GM08714 (cell line): ENCODE measurements at regions not wholly inside any gene's neighbourhood (a gene's known extent, or its start where the extent isn't known, plus 50 kb on each side); places are given as distances from the start of the nearest gene placed in this dataset.
"Not testable (repeated sequence)": the region's sequence is repeated elsewhere in the genome, so short reads cannot be mapped to it uniquely, and the experiment has no call there.

Experiments used
- H3K4me3 ChIP-seq: fragments of 200-500 bp; sonication (Bioruptor generic); 2 replicates; pipeline ENCODE4 v1.5.1; 2014; ENCODE audit warnings: mild to moderate bottlenecking, low read length, inconsistent platforms
- ZNF274 ChIP-seq: IDR thresholded peaks from 2 replicates; pipeline ENCODE4 v1.6.1; 2012; ENCODE audit warnings: mild to moderate bottlenecking, low read depth, low read length

DNA sequence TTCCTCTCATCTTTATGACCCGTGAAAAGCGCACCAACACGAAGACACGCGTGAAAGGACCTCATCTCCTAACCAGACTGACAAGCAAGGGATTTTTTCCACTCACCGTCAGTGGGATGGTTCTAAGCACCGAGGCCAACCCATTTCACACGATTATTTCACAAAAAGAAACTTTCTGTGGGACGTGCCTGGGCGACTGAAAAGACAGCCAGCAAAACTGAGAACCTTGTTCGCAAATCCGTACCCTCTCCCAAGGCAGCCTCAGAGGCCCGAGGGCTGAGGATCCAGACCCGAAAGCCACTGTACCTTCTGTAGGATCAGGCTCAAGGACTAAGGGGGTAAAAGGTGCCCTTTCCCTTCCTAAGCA, 84.9 kb upstream of the METTL9 start:
- not testable (repeated sequence) for H3K4me3 ChIP-seq

DNA sequence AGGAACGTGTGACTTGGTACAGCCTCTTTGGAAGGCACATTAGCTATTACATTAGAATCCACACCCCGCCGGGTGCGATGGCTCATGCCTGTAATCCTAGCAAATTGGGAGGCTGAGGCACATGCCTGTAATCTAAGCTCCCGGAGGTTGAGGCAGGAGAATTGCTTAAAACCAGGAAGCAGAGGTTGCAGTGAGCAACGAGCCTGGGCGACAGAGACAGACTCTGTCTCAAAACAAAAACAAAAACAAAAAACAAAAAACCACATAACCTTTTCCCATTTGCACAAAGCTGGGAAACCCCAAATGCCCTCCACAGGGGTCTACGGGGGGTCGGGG, 82.7 kb upstream of the METTL9 start:
- not testable (repeated sequence) for H3K4me3 ChIP-seq

DNA sequence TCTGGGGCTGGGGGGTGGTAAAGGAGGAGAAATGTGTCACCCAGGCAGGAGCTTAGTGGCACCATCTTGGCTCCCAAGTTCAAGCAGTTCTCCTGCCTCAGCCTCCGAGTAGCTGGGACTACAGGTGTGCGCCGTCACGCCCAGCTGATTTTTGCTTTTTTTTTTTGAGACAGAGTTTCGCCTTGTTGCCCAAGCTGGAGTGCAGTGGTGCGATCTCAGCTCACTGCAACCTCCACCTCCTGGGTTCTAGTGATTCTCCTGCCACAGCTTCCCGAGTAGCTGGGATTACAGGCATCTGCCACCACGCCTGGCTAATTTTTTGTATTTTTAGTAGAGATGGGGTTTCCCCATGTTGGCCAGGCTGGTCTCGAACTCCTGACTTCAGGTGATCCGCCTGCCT, 82.1 kb upstream of the METTL9 start:
- not testable (repeated sequence) for H3K4me3 ChIP-seq

DNA sequence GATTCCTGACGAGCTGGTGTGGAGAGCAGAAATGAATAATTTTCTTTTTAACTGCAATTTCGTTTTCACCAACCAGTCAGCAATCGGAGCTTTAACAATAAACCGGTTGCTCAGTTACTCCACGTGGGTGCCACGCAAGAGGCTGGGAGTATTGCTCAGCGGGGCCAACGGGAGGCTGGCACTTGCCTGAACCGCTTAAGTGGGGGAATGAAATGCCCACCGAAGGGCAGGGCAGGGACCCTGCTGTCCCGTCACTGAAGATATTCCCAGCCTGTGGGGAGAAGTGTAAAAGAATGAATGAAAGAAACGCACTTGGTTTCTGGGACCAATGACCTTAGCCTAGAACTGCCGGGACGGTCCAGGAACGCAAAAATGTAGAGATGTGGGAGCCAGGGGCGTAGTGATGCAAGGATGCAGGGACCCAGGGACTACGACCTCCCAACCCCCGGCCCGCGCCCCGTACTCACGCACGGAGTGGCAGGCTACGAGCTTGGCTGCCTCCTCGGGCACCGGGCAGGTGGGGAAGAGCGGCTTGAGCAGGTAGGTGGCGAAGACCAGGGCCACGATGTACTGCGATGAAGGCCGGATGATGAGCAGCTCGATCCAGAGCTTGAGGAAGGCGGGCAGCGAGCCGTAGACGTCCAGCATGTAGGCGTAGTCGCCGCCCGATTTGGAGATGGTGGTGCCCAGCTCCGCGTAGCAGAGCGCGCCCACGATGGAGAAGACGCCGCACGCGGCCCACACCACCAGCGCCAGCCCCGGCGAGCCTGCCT, 79.8 kb upstream of the METTL9 start:
- peak overlapping the region; percentile 72 for H3K4me3 ChIP-seq

DNA sequence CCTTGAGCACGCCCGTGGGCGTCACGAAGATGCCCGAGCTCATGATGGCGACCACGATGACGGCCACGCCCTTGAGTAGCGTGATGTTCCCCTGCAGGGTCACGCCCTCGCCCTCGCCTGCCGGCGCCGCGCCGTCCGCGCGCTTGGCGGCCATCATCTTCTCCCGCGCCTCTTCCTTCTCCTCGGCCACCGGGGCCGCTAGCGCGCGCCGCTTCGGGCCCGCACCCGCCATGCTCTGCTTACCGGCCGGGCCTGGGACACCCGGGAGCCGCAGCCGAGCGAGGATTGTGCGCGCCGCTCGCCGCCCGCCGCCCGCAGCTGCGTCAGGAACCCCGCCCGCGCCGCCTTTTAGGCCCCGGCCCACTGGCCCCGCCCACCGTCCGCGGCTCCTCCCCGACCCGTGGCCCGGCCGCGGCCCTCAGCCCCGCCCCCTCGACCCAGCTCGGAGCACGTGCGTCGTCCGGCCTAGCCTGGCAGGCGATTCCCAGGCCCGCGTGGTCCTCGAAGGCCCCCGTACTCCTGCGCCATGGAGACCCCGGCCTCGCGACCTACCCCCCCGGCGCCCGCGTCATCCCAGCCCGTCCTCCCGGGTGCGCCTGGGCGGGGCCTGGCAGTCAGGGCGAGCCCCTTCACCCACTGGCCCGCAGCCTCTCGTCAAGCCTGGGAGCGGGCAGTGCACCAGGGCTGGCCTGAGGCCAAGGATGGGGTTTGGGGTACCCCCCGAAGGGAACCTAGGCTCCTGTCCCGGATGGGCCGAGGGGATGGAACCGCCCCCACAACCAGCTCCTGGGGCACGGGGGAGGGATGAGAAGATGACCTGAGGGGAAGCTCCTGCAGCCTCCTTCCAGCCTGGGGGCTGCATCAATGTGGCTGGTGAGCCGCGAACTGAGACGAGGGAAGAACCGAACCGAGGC, 79.0 kb upstream of the METTL9 start:
- H3K4me3 ChIP-seq = peak overlapping the region; percentile 72

DNA sequence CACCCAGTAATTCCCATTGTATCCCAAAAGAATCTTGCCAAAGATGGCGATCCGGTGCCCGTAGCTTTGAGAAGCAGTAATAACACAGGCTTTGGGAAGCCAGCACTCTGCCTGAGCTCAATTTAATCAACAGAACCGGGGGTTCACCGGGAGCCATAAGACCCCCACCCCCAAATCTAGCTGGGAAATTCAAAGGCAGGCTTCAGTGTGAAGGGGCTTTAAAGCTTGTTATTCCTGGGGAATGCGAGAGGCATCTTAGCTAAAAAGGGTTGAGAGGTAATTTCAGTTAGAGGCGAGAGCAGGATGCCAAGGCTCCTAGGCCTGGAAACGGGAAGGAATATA, 78.4 kb upstream of the METTL9 start:
- H3K4me3 ChIP-seq = not testable (repeated sequence)

DNA sequence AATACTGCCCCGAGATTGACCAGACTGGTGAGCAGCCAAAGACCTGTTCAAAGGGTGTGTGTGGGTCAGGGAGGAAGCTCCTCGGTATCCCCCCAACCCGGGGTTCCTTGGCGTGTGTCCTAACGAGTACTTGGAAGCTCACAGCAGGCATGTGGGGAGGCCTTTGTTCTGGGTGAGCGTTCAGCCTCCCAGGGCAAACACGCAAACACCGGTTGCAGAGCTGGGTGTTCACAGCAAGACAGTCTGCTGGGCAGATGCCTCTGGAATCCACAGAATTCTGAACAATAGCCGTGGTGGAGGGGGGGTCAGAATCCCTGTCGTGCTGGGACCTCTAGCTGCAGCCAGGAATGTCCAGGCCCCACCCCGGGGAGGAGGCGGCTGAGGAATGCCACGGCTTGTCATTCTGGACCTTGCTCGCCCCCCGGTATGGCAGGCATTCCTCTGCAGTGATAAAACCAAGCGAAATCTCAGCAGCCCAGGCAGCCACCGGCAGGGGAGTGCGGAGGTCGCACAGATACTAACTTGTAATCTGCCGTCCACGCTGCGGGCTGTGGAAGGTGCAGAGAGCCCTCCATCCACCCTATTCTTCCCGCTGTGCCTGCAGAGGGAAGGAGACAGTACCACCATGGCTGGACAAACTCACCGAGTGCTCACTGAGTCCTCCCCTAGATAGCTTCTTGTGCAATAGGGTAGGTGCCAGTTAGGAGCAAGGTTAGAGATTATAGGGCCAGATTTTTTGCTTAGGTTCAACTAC, 77.8 kb upstream of the METTL9 start:
- H3K4me3 ChIP-seq = not testable (repeated sequence)

DNA sequence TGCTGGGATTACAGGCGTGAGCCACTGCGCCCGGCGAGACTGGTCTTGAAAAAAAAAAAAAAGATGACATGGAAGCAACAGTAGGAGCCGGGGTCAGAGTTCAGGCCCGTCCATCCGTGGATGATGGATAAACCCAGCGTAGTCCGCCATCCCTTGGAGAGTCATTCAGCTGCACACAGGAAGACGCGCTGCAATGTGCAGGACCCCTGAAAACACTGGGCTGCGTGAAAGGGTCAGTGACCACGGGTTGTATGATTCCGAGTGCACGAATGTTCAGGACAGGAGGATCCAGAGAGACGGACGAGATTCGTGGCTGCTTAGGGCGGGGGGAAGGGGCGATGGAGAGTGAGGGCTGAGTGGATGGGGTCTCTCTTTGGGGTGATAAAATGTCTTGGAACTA, 76.5 kb upstream of the METTL9 start:
- not testable (repeated sequence) for H3K4me3 ChIP-seq

DNA sequence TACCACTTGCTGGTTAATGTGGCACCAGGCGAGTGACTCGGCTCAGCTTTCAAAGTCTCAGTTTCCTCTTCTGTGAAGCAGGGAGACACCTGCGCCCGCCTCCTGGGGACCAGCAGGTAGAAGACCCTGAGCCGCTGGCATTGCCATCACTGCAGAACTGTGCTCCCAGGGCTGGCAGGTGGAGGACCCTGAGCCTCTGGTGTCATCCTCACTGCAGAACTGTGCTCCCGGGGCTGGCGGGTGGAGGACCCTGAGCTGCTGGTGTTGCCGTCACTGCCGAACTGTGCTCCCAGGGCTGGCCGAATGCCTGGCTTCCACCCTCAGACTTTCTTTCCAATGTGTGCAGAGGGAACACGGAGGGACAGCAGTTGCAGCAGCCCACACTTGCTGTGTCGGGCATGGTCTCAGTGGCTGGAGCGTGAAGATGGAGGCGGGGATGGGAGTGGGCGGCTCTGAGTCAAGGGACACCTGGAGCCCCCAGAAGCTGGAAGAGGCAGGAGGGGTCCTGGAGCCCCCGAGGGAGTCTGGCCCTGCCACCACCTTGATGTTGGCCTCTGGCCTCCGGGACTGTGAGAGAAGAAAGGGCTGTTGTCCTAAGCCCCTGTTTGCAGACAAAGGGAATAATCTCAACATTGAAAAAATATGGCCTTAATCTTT, 75.8 kb upstream of the METTL9 start:
- no peak for TF ChIP-seq ZNF274
- H3K4me3 ChIP-seq = no peak overlapping the region

DNA sequence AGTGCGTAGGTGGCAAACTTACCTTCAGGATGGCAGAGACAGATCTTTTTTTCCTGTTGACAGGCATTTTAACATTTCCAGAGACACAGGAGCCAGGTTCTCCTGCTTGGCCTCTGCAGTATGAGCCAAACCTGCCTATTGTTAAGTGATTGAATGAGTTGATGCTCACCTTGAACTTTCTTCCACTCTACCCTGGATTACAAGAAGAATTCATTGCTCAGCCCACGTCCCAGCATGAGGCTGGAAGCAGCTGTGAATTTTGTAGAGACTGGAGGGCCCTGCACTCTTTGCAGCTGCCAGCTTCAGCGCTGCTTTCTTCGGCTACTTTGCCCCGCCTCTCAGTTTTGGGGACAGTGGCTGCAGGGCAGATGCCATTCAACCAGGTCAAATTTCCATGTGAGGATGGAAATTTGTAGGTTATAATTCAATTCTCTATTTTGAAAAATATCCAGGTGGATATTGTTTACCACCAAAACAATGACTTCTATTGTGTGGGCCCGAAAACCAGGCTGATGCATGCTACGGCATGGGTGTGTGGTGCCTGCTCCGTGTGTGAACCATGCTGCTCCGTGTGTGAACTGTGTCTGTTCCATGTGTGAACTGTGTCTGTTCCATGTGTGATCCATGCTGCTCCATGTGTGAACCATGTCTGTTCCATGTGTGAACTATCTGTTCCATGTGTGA, 75.2 kb upstream of the METTL9 start:
- TF ChIP-seq ZNF274 = no peak
- H3K4me3 ChIP-seq = no peak overlapping the region

DNA sequence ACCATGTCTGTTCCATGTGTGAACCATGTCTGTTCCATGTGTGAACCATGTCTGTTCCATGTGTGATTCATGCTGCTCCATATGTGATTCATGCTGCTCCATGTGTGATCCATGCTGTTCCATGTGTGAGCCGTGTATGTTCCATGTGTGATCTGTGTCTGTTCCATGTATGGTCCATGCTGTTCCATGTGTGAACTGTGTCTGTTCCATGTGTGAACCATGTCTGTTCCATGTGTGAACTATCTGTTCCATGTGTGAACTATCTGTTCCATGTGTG, 74.7 kb upstream of the METTL9 start:
- not testable (repeated sequence) for H3K4me3 ChIP-seq

DNA sequence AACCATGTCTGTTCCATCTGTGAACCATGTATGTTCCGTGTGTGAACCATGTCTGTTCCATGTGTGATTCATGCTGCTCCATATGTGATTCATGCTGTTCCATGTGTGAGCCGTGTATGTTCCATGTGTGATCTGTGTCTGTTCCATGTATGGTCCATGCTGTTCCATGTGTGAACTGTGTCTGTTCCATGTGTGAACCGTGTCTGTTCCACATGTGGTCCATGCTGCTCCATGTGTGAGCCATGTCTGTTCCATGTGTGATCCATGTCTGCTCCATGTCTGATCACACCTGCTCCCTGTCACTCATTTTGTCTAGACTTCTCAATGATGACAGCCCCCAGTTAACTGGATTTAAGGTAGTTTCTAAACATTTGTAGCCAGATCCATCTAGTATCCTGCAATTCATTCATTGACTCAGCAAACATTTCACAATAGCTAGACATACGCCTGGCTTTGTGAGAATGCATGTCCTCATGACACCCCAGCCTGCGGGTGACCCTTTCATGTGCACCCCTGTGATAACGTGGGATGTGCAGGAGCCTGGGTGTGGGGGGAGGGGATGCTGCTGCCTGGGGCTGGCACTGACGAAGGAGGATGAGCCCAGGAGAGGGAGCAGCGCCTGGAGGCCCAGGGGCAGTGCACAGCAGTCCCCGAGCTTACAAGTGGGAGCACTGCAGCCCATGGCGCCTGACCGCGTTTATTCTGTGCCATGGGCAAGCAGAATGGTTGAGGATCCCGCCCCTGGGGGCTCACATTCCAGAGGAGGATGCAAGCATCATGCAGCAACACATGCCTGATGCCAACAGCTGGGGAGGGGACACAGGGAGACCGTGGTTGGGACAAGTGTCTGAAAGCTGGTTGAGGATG, 74.1 kb upstream of the METTL9 start:
- not testable (repeated sequence) for H3K4me3 ChIP-seq

DNA sequence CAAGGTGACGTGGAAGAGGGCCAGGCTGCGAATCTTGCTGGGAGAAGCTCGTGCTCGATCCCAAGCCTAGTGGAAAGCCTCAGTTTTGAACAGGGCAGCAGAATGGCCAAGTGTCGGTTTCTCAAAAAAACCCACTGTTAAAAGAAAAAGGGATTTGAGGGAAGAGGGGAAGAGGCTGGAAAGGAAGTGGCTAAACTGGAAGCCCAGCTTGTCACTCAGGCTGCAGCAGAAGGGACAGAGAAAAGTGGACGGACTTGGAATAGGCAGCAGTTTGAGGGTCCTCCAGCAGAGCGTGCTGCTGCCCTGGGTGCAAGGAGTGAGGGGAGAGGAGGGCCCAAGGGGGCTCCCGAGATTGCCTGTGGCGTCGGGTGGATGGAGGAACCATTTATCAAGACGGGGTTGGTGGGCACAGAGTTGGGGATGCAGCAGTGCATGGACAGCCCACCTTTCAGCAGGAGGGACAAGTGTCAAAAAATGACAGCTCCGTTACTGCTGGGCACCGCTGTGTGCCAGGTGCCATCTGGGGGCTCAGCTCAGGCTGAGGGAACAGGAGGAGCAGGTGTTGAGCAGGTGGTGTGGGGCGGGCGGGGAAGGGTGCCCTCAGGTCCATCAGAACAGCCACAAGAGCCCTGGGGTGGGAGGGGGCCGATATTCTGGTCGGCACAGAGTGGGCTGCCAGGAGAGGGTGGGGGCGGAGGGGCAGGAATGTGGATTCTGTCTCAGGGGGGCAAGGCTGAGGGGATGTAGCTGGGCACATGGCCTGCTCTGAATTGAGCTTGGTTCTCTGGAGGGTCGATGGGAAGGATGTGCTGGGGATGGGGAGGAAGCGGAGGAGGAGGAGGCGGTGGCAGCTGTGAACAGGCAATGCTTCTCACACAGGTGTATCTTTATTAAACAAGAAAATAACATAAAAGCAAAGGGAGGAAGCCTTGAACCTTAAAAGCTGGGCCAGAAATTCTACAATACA, 73.1 kb upstream of the METTL9 start:
- H3K4me3 ChIP-seq = not testable (repeated sequence)
